NCI-H748 (cell line): ENCODE measurements at regions not wholly inside any gene's neighbourhood (a gene's known extent, or its start where the extent isn't known, plus 50 kb on each side); places are given as distances from the start of the nearest gene placed in this dataset.

Source experiments
- DNase-seq: peaks from one replicate; lab custom pipeline; 2025; ENCODE audit not compliant: unreplicated experiment; lab: John Stamatoyannopoulos, UW

GRCh38 chr5:174664180-174664850, 60.1 kb upstream of the MSX2 start:
- DNase-seq: no peak

DNA sequence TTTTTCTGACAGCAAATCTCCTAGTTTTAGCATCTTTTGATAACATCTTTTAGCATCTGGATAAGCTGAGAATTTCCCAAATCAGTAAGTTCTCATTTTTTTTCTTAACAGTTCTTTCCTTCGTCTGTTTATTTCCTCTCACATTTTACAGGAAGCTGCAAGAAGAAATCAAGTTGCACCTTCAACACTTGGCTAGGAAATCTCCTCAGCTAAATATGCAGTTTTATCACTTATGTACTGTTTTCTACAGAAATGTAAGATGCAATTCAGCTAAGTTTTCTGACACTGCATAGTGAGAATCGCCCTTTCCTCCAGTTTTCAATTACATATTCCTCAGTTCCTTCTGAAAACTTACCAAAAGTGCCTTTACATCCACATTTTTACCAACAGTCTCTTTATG, 59.0 kb upstream of the MSX2 start:
- no peak for DNase-seq

DNA sequence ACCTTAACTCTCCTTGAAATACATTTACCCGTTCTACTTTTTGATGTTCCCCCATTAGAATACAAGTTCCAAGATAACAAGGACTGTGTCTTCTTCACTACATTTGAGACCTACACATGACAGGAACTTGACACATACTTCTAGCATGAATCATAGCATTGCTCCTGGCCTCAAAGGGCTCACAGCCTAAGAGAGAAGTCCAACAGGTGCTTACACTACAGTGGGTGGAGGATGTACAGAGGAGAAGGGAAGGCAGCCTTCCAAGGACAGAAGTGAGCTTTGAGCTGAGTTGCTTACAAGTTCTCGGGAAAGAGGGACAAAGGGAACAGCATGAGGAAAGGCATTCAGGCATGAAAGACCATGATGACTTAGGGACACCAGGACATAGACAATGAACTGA, 56.9 kb upstream of the MSX2 start:
- DNase-seq: no peak

GRCh38 chr5:174668349-174668748, 56.0 kb upstream of the MSX2 start:
- no peak for DNase-seq
